Gastroesophageal sphincter (tissue), 4 donors: ENCODE measurements at regions not wholly inside any gene's neighbourhood (a gene's known extent, or its start where the extent isn't known, plus 50 kb on each side); places are given as distances from the start of the nearest gene placed in this dataset.

Experiments
- ATAC-seq: fragments of 150-250 bp; one replicate; pipeline ENCODE4 v1.9.1; 2016; ENCODE audit warnings: mild to moderate bottlenecking, moderate library complexity
- H3K27ac ChIP-seq, 4 donors: fragments of 200-600 bp; sonication (generic) in 3 of 4; 1 replicate in 3 of 4; 2 replicates in 1 of 4; pipeline ENCODE4 v1.5.1; 2016 to 2019
- H3K27me3 ChIP-seq: fragments of 200-600 bp; sonication (generic); one replicate; pipeline ENCODE4 v1.5.1; 2019
- H3K36me3 ChIP-seq, 2 donors: fragments of 200-600 bp; sonication (generic); one replicate each; pipeline ENCODE4 v1.5.1; 2019; ENCODE audit warnings: control low read depth in 1 of 2
- H3K4me1 ChIP-seq, 3 donors: fragments of 200-600 bp; sonication (generic); 1 replicate in 2 of 3; 2 replicates in 1 of 3; pipeline ENCODE4 v1.5.1; 2016 to 2019; ENCODE audit warnings: control low read depth in 2 of 3
- H3K4me3 ChIP-seq, 2 donors: fragments of 200-600 bp; sonication (generic); one replicate each; pipeline ENCODE4 v1.5.1; 2019; ENCODE audit warnings: mild to moderate bottlenecking in 1 of 2, moderate library complexity in 1 of 2
- H3K9me3 ChIP-seq, 3 donors: fragments of 200-600 bp; sonication (generic); one replicate each; pipeline ENCODE4 v1.5.1; 2017 to 2019; ENCODE audit warnings: control low read depth in 2 of 3
- EP300 ChIP-seq: sonication (generic); formaldehyde crosslinking; IDR thresholded peaks from one replicate; pipeline ENCODE4 v1.6.1; 2017; ENCODE audit warnings: antibody characterized with exemption, mild to moderate bottlenecking
- POLR2A ChIP-seq, 2 donors: fragments of 450-650 bp; IDR thresholded peaks; one replicate each; pipeline ENCODE4 v1.6.1; 2017; ENCODE audit warnings: antibody characterized with exemption in 2 of 2, mild to moderate bottlenecking in 2 of 2, moderate library complexity in 1 of 2
- POLR2AphosphoS5 ChIP-seq: sonication (generic); formaldehyde crosslinking; IDR thresholded peaks from one replicate; pipeline ENCODE4 v1.6.1; 2017; ENCODE audit warnings: antibody characterized with exemption
- WGBS, 2 donors: methylation state at CpG; one replicate each; pipeline ENCODE4 v1.1.5; 2018; ENCODE audit warnings: low coverage in 1 of 2; 5-methylcytosine and 5-hydroxymethylcytosine counted together
- TF ChIP-seq, protein P1 (sequence below), 4 experiments: fragments of 200-600 bp in 2 of 4; fragments of 450-650 bp in 2 of 4; sonication (generic) in 1 of 4; IDR thresholded peaks; one replicate each; pipeline ENCODE4 v1.5.1; 2017 to 2019; ENCODE audit warnings: antibody characterized with exemption in 4 of 4, mild to moderate bottlenecking in 2 of 4, moderate library complexity in 2 of 4

GRCh38 chr2:67642961-67643360 is 245.8 kb downstream of the ETAA1 start:
- Histone ChIP-seq H3K4me3 (no peak overlapping the region), H3K4me1 (no peaks in the 10 kb centered on the region), H3K27ac (no peak overlapping the region), H3K27me3 (no peaks in the 10 kb centered on the region), H3K9me3 (peaks cover 0 to 8% (median 0%) of the 10 kb centered on the region in 3 donors), H3K36me3 (no peaks in the 10 kb centered on the region)
- TF ChIP-seq POLR2A (IDR thresholded peaks at IDR 0.05) (no peak), EP300 (no peak), POLR2AphosphoS5 (no peak)
- TF ChIP-seq, protein P1, sequence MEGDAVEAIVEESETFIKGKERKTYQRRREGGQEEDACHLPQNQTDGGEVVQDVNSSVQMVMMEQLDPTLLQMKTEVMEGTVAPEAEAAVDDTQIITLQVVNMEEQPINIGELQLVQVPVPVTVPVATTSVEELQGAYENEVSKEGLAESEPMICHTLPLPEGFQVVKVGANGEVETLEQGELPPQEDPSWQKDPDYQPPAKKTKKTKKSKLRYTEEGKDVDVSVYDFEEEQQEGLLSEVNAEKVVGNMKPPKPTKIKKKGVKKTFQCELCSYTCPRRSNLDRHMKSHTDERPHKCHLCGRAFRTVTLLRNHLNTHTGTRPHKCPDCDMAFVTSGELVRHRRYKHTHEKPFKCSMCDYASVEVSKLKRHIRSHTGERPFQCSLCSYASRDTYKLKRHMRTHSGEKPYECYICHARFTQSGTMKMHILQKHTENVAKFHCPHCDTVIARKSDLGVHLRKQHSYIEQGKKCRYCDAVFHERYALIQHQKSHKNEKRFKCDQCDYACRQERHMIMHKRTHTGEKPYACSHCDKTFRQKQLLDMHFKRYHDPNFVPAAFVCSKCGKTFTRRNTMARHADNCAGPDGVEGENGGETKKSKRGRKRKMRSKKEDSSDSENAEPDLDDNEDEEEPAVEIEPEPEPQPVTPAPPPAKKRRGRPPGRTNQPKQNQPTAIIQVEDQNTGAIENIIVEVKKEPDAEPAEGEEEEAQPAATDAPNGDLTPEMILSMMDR (IDR thresholded peaks at IDR 0.05): no peak
- WGBS, 2 donors: 79 to 100% methylated on average over 1 to 2 of the region's 2 CpGs
- no peak for ATAC-seq

DNA sequence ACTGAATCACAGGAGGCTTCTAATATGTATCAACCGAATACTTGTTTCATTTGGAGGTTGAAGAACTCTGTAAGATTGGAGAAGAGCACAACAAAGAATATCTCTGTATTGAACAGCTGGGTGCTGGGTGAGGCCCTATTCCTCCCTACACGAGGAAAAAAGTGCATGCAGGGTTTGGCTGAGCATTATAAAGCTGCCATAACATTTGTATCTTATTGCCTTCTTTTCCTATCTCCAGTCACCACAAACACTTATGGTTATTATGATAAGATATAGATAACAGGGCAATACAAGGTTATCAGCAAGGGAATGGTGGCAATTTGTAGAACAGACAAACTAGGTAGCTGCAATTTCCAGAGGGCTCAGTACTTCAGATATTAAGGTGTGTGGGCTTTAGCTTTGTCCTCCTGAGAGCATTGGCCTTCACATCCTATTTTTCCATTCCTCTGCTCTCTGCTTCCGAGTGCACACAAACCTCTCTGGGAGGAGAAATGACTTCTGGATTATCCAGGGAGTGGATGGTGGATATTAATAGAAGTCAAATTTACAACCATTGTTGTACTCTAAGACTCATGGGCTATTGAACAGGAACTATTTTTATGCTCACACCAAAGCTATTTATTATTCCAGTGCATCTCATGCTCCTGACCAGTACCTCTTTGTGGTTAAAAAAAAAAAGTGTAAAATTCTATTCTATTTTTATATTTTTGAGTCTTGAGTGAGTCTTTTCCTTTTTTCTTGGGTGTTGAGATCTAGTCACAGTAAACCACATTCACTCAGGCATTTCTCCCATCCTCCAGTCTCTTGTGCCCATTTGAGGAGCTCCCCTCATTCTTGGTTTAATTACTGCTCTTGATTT is 248.4 kb downstream of the ETAA1 start:
- Histone ChIP-seq H3K4me1 (peaks cover 0 to 25% (median 11%) of the 10 kb centered on the region in 3 donors), H3K4me3 (no peak overlapping the region), H3K27ac (peak overlapping the region in 2 of 4 donors; percentile 11 to 32), H3K9me3 (peaks cover 0 to 8% (median 0%) of the 10 kb centered on the region in 3 donors), H3K36me3 (no peaks in the 10 kb centered on the region), H3K27me3 (no peaks in the 10 kb centered on the region)
- 58% methylated on average over 3 of the region's 3 CpGs; no CpG with 5 or more reads in 1 of the 2 donors for WGBS, 2 donors
- no peak for ATAC-seq
- TF ChIP-seq, protein P1 (IDR thresholded peaks at IDR 0.05): no peak
- TF ChIP-seq POLR2AphosphoS5 (no peak), POLR2A (IDR thresholded peaks at IDR 0.05) (no peak)

DNA sequence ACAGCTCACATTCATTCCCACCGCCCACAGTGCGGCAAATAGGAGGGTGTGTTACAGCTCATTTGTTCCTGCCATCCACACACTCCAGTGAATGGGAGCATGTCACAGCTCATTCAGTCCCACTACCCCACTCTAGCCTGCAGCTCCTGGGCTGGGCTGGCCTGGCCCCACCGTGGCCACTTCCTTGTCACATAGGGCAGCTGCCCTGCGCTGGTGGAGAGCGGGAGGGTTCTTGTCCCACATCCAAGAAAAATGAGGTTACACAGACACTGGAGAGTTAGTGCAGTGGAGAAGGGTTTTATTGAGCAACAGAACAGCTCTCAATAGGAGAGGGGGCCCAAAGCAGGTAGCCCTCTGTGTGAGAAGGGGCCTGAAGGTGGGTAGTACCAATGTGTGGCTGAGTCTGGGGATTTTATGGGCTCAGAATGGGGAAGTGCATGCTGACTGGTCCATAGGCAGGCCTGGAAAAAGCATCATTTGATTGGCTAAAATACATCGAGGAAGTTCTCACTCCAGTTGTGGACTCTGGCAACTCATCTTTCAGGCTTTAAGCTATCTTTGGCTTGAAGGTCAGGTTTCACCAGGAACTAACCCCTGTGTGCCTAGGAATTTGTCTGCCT is 249.7 kb downstream of the ETAA1 start:
- no peak for ATAC-seq
- no peaks in the 10 kb centered on the region for H3K27me3 ChIP-seq
- TF ChIP-seq POLR2AphosphoS5: no peak
- TF ChIP-seq EP300: no peak
- TF ChIP-seq POLR2A (IDR thresholded peaks at IDR 0.05): no peak
- TF ChIP-seq, protein P1 (IDR thresholded peaks at IDR 0.05): no peak
- no peak overlapping the region for H3K4me3 ChIP-seq
- no peaks in the 10 kb centered on the region for H3K36me3 ChIP-seq
- H3K4me1 ChIP-seq: peaks cover 5 to 38% (median 16%) of the 10 kb centered on the region in 3 donors
- H3K27ac ChIP-seq: peak overlapping the region in 1 of 4 donors; percentile 9
- H3K9me3 ChIP-seq: peaks cover 0 to 8% (median 0%) of the 10 kb centered on the region in 3 donors
- 90 to 100% methylated on average over 3 to 4 of the region's 6 CpGs for WGBS, 2 donors

- TF ChIP-seq, protein P1 (IDR thresholded peaks at IDR 0.05): no peak
- TF ChIP-seq POLR2AphosphoS5 (peak; percentile 84), POLR2A (IDR thresholded peaks at IDR 0.05) (no peak), EP300 (no peak)
- Histone ChIP-seq H3K36me3 (no peaks in the 10 kb centered on the region), H3K4me3 (no peak overlapping the region), H3K9me3 (peaks cover 0 to 8% (median 0%) of the 10 kb centered on the region in 3 donors), H3K27me3 (no peaks in the 10 kb centered on the region), H3K4me1 (peaks cover 6 to 50% (median 16%) of the 10 kb centered on the region in 3 donors), H3K27ac (peak overlapping the region; percentile 36 to 81 (median 80))
- 58 to 83% methylated on average over 3 to 6 of the region's 9 CpGs for WGBS, 2 donors
- ATAC-seq: peak; percentile 79
Measured at GRCh38 chr2:67649331-67650261, 252.5 kb downstream of the ETAA1 start.
